Osteocyte (in vitro differentiated cells): ENCODE measurements at regions not wholly inside any gene's neighbourhood (a gene's known extent, or its start where the extent isn't known, plus 50 kb on each side); places are given as distances from the start of the nearest gene placed in this dataset.

Experiments
- DNase-seq: peaks from one replicate; pipeline ENCODE4 v3.0.0; 2021; ENCODE audit warnings: mixed read lengths; ENCODE audit not compliant: unreplicated experiment; ENCODE audit errors: extremely low spot score
- H3K27ac Mint-ChIP-seq: one replicate; pipeline ENCODE4 v1.8.0; 2021; ENCODE audit warnings: mild to moderate bottlenecking, mixed read lengths; ENCODE audit not compliant: unreplicated experiment
- H3K27me3 Mint-ChIP-seq: one replicate; pipeline ENCODE4 v1.8.0; 2021; ENCODE audit warnings: mixed read lengths; ENCODE audit not compliant: unreplicated experiment
- H3K36me3 Mint-ChIP-seq: one replicate; pipeline ENCODE4 v1.8.0; 2021; ENCODE audit warnings: mixed read lengths; ENCODE audit not compliant: unreplicated experiment
- H3K4me1 Mint-ChIP-seq: one replicate; pipeline ENCODE4 v1.8.0; 2021; ENCODE audit warnings: mixed read lengths; ENCODE audit not compliant: unreplicated experiment
- H3K4me3 Mint-ChIP-seq: one replicate; pipeline ENCODE4 v1.8.0; 2021; ENCODE audit warnings: mild to moderate bottlenecking, moderate library complexity, mixed read lengths; ENCODE audit not compliant: unreplicated experiment
- H3K9me3 Mint-ChIP-seq: one replicate; pipeline ENCODE4 v1.8.0; 2021; ENCODE audit warnings: mixed read lengths; ENCODE audit not compliant: unreplicated experiment
- CTCF ChIP-seq: fragments of 200-600 bp; sonication (generic); IDR thresholded peaks from 2 replicates; pipeline ENCODE4 v1.5.0; 2021; ENCODE audit warnings: antibody characterized with exemption, mild to moderate bottlenecking, moderate library complexity

- no peaks in the 10 kb centered on the region for H3K36me3 Mint-ChIP-seq
- no peak for DNase-seq
- no peak for TF ChIP-seq CTCF
- no peak overlapping the region for H3K27ac Mint-ChIP-seq
- no peaks in the 10 kb centered on the region for H3K27me3 Mint-ChIP-seq
- H3K4me3 Mint-ChIP-seq, result no peak overlapping the region
- H3K9me3 Mint-ChIP-seq, result peaks cover 33% of the 10 kb centered on the region
- no peaks in the 10 kb centered on the region for H3K4me1 Mint-ChIP-seq
Observed at GRCh38 chr22:34430386-34430785, 510.1 kb upstream of the LARGE1 start.

- Mint-ChIP-seq H3K4me1 (no peaks in the 10 kb centered on the region), H3K27me3 (no peaks in the 10 kb centered on the region), H3K36me3 (no peaks in the 10 kb centered on the region), H3K27ac (no peak overlapping the region), H3K9me3 (peaks cover 21% of the 10 kb centered on the region), H3K4me3 (no peak overlapping the region)
- DNase-seq, result no peak
- TF ChIP-seq CTCF, result no peak
Observed at GRCh38 chr22:34434371-34434770, 514.1 kb upstream of the LARGE1 start.

GRCh38 chr22:34437140-34437539 is 516.9 kb upstream of the LARGE1 start:
- no peak overlapping the region for H3K4me3 Mint-ChIP-seq
- H3K9me3 Mint-ChIP-seq, result peaks cover 34% of the 10 kb centered on the region
- DNase-seq, result no peak
- no peaks in the 10 kb centered on the region for H3K27me3 Mint-ChIP-seq
- no peak overlapping the region for H3K27ac Mint-ChIP-seq
- H3K4me1 Mint-ChIP-seq, result no peaks in the 10 kb centered on the region
- no peaks in the 10 kb centered on the region for H3K36me3 Mint-ChIP-seq
- no peak for TF ChIP-seq CTCF

- TF ChIP-seq CTCF, result no peak
- Mint-ChIP-seq H3K4me3 (no peak overlapping the region), H3K9me3 (peaks cover 19% of the 10 kb centered on the region), H3K4me1 (no peaks in the 10 kb centered on the region), H3K27me3 (no peaks in the 10 kb centered on the region), H3K36me3 (no peaks in the 10 kb centered on the region), H3K27ac (no peak overlapping the region)
- no peak for DNase-seq
Observed at GRCh38 chr22:34454598-34454997, 534.3 kb upstream of the LARGE1 start.

- Mint-ChIP-seq H3K9me3 (peaks cover 46% of the 10 kb centered on the region), H3K36me3 (no peaks in the 10 kb centered on the region), H3K4me1 (no peaks in the 10 kb centered on the region), H3K4me3 (no peak overlapping the region), H3K27ac (no peak overlapping the region), H3K27me3 (no peaks in the 10 kb centered on the region)
- no peak for TF ChIP-seq CTCF
- DNase-seq, result no peak
Observed at GRCh38 chr22:34462795-34463194, 542.5 kb upstream of the LARGE1 start.
